BE2C (cell line): ENCODE measurements at regions not wholly inside any gene's neighbourhood (a gene's known extent, or its start where the extent isn't known, plus 50 kb on each side); places are given as distances from the start of the nearest gene placed in this dataset.

Experiments
- DNase-seq: peaks from one replicate; pipeline ENCODE4 v3.0.0-alpha.2; 2020
- H3K27me3 ChIP-seq: fragments of 250-450 bp; sonication (Bioruptor Pico); 2 replicates; pipeline ENCODE4 v1.5.1; 2020; ENCODE audit warnings: mild to moderate bottlenecking
- H3K36me3 ChIP-seq: fragments of 250-450 bp; sonication (Bioruptor Pico); 2 replicates; pipeline ENCODE4 v1.5.1; 2020; ENCODE audit warnings: mild to moderate bottlenecking
- H3K4me1 ChIP-seq: fragments of 250-450 bp; sonication (Bioruptor Pico); 2 replicates; pipeline ENCODE4 v1.5.1; 2020
- H3K4me3 ChIP-seq: 2 replicates; pipeline ENCODE4 v1.5.1; 2011; ENCODE audit warnings: low read depth, low read length
- H3K9me3 ChIP-seq: fragments of 250-450 bp; sonication (Bioruptor Pico); 2 replicates; pipeline ENCODE4 v1.5.1; 2020
- TF ChIP-seq, protein P1 (sequence below): IDR thresholded peaks from 2 replicates; pipeline ENCODE4 v1.5.1; 2012; ENCODE audit warnings: mild to moderate bottlenecking, low read depth, low read length

DNA sequence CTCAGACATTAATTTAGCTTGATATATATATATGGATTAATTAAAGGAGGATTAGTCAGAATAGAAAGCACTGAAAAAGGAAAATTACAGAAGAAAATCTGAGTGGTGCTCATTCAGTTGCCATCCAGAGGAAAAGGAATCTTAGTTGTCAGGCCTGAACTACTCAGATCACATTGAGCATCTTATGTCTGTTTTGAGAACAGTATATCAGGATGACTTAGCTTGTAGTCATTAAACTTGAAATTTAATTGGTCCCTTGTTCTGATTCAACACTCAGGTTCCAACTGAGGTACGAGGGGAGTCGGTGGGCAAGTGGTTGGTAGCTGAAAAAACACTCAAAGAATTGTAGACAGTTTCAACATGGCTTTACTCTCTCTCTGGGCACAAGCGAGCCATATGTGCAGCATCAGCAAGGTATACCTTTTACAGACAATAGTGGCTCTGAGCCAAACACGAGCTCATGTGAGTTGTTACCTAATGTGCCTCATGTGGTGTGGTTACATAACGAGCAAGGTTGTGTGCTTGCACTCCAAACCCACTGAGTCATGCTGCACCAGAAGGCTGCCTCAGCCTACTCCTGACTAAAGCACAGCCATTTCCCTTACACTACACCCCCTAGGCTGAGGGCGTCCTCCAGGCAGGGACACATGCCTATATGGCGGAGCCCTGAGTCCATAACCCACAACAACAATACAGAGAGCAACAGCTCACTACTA lies 73.0 kb upstream of the HMGN3 start:
- TF ChIP-seq, protein P1, sequence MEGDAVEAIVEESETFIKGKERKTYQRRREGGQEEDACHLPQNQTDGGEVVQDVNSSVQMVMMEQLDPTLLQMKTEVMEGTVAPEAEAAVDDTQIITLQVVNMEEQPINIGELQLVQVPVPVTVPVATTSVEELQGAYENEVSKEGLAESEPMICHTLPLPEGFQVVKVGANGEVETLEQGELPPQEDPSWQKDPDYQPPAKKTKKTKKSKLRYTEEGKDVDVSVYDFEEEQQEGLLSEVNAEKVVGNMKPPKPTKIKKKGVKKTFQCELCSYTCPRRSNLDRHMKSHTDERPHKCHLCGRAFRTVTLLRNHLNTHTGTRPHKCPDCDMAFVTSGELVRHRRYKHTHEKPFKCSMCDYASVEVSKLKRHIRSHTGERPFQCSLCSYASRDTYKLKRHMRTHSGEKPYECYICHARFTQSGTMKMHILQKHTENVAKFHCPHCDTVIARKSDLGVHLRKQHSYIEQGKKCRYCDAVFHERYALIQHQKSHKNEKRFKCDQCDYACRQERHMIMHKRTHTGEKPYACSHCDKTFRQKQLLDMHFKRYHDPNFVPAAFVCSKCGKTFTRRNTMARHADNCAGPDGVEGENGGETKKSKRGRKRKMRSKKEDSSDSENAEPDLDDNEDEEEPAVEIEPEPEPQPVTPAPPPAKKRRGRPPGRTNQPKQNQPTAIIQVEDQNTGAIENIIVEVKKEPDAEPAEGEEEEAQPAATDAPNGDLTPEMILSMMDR: no peak
- H3K36me3 ChIP-seq: no peaks in the 10 kb centered on the region
- DNase-seq: peak; percentile 13

DNA sequence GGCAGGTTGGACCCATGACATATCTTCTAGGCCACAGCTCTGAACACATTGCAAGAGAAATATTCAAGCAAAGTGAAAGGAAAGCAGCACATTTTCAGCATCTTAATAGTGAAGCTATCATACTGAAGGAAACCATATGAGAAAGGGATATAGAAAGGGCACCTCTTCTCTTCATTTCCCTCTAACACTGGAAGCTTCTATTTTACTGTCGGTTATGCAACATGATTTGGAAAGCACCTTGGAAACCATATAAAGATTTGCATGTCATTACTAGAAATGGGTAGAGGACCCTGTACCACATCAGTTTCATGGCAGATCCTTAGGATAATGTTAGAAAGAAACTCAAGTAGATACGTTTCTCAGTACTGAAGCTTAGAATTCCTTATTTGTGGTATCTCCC lies 70.5 kb upstream of the HMGN3 start:
- H3K36me3 ChIP-seq: no peaks in the 10 kb centered on the region
- DNase-seq: no peak
- no peaks in the 10 kb centered on the region for H3K27me3 ChIP-seq
- H3K4me1 ChIP-seq: no peaks in the 10 kb centered on the region
- no peak overlapping the region for H3K4me3 ChIP-seq
- TF ChIP-seq, protein P1: no peak
- no peaks in the 10 kb centered on the region for H3K9me3 ChIP-seq

More for the DNA sequence above, 73.0 kb upstream of the HMGN3 start:
- H3K9me3 ChIP-seq: no peaks in the 10 kb centered on the region; the same call in 1 of the 2 replicates
- no peaks in the 10 kb centered on the region for H3K4me1 ChIP-seq
- no peaks in the 10 kb centered on the region for H3K27me3 ChIP-seq
- no peak overlapping the region for H3K4me3 ChIP-seq

DNA sequence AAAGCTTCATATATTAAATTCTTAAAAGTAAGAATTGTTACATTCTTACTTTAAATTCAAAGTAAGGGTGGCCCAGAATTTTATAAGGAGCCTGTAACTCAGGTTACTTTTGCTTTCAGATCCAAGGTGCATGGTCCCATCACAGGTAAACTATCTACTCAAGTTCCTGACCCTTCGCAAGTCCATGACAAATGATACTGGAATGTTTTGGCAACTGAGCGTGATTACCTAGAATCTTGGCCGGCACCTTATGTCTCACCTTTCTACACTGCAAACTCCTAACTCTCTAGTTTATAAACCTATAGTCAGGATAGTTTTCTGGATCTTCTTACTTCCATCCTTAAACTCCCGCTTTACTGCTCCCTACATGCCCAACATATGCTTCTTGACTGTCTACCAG lies 67.9 kb upstream of the HMGN3 start:
- no peak overlapping the region for H3K4me3 ChIP-seq
- no peak for DNase-seq
- TF ChIP-seq, protein P1: no peak

DNA sequence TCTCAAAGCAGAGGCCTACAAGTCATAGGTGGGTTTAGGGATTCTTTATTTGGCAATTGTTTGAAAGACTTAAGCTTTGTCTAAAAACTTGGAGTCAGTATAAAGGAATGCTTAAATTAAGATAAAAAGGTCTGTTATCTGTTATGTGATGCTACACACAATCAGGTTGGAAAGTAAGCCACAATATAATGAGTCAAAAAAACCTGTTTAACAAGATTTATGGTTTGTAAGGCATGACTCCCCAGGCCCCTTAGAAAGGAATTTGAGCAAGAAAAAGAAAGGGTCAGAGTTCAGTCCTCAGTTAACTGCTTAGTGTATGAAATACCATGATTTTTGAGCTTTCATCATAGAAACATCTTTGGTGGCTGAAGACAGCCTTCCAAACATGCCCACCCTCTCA lies 66.8 kb upstream of the HMGN3 start:
- DNase-seq: no peak
- Histone ChIP-seq H3K4me1 (no peaks in the 10 kb centered on the region), H3K9me3 (no peaks in the 10 kb centered on the region; the same call in 1 of the 2 replicates), H3K27me3 (no peaks in the 10 kb centered on the region), H3K36me3 (no peaks in the 10 kb centered on the region), H3K4me3 (no peak overlapping the region)
- TF ChIP-seq, protein P1: no peak

More for the DNA sequence above, 67.9 kb upstream of the HMGN3 start:
- Histone ChIP-seq H3K9me3 (no peaks in the 10 kb centered on the region), H3K36me3 (no peaks in the 10 kb centered on the region), H3K27me3 (no peaks in the 10 kb centered on the region), H3K4me1 (no peaks in the 10 kb centered on the region)

DNA sequence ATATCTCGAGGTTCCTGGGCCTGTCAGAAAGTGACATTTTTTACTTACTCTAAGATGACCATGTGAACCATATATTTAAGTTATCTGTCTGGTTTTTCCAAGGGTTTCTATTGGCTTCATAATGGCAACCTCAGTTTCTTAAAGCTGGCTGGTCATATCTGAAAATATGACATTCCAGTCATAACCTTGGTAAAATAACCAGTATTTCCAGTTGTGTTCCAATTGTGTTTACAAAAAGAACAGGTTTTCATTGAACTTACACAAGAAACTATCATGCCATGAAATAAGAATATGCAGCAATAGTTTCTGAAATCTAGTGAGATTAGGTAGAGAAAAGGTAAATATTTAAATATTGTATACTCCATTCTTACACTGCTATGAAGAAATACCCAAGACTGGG lies 61.7 kb upstream of the HMGN3 start:
- H3K4me3 ChIP-seq: no peak overlapping the region
- no peaks in the 10 kb centered on the region for H3K36me3 ChIP-seq
- no peaks in the 10 kb centered on the region; the same call in 1 of the 2 replicates for H3K9me3 ChIP-seq
- no peaks in the 10 kb centered on the region for H3K27me3 ChIP-seq
- TF ChIP-seq, protein P1: no peak
- H3K4me1 ChIP-seq: no peaks in the 10 kb centered on the region
- DNase-seq: no peak
